HG03103 (cell line): ENCODE measurements at regions not wholly inside any gene's neighbourhood (a gene's known extent, or its start where the extent isn't known, plus 50 kb on each side); places are given as distances from the start of the nearest gene placed in this dataset.
"Not testable (repeated sequence)": the region's sequence is repeated elsewhere in the genome, so short reads cannot be mapped to it uniquely, and the experiment has no call there.

Experiments used
- ATAC-seq: cut with Tn5 transposase; IDR thresholded peaks from one replicate; pipeline ENCODE4 v1.9.1; 2021; ENCODE audit warnings: low read depth; ENCODE audit not compliant: unreplicated experiment

DNA sequence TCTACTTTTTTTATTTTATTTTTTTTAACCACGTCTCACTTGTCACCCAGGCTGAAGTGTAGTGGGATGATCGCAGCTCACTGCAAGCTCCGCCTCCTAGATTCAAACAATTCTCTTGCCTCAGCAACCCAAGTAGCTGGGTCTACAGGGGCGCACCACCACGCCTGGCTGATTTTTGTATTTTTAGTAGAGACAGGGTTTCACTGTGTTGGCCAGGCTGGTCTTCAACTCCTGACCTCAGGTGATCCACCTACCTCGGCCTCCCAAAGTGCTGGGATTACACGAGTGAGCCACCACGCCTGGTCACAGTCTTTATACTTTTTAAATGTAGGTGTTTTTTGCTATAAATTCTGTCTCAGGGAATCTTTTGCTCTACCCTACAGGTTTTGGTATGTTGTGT lies 440.5 kb downstream of the XIRP2 start:
- not testable (repeated sequence) for ATAC-seq

DNA sequence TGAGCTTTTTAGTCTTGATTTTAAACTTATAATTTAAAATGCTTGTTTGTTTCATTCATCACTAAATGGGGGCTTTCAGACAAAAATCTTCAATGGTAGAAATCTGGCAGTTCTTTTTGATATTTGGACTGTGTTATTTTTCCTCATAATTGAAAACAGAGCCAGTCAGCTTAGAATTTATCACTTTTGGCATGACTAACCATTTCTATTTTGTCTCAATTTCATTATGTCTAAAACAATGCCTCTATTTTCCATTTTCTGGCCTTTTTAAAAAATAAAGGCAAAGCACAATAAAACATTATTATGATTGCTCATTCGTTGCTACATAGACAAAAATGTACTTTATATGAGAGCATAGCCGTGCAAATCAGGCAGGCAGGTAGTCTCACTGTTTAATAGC lies 434.5 kb downstream of the XIRP2 start:
- no peak for ATAC-seq

DNA sequence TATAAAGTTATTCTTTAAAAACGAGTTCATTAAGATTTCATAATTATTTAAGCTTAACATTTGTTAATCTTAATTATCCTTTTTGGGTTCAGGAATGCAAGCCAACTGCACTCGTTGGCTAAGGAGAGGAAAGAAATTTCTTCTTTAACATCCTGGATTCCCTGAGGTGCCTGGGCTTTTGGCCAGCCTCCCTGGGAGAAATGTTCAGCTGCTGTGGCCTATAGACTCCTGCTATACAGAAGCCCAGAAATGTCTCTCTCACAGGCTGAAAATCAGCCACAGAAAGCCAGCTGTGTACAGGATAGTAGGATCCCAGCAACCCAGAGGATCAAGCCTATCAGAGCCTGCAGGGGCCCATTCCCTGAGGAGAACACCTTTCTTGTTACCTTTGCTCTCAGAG lies 430.3 kb downstream of the XIRP2 start:
- ATAC-seq, result no peak

DNA sequence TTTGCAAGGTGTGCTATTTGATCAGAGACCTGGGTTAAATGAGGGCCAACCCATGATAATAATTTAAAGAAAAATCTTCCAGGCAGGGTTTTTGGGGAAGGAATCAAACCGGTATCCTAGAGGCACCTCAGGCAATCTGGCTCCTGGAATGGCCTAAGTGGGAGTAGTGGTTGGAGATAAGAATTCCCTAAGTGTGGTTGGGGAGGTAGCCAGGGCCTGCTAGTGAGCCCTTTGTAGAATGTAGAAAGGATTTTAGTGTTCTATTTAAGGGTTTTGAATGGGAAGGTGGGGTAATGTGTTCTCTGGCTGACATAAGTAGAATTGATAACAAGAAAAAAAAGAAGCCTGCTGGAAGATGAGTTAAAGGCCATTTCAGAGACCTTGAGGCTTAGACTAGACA lies 422.2 kb downstream of the XIRP2 start:
- ATAC-seq, result no peak
